PFSK-1 (cell line): ENCODE measurements at regions not wholly inside any gene's neighbourhood (a gene's known extent, or its start where the extent isn't known, plus 50 kb on each side); places are given as distances from the start of the nearest gene placed in this dataset.

Experiments used
- POLR2AphosphoS5 ChIP-seq: IDR thresholded peaks from 2 replicates; pipeline ENCODE4 v1.6.1; 2012; ENCODE audit warnings: low read depth, mild to moderate bottlenecking, control low read depth, low read length, moderate library complexity
- REST ChIP-seq, 2 experiments: IDR thresholded peaks; 2 replicates each; pipeline versions ENCODE4 v1.6.1 to v1.8.0; 2011 to 2012; ENCODE audit warnings: low read depth in 2 of 2, low read length in 2 of 2, control low read depth in 1 of 2, inconsistent platforms in 1 of 2, mild to moderate bottlenecking in 1 of 2, moderate library complexity in 1 of 2; ENCODE audit not compliant: insufficient read depth in 1 of 2
- SIN3A ChIP-seq: IDR thresholded peaks from 2 replicates; pipeline ENCODE4 v1.6.1; 2012; ENCODE audit warnings: mild to moderate bottlenecking, low read length, moderate library complexity, borderline replicate concordance; ENCODE audit not compliant: insufficient read depth
- TAF1 ChIP-seq: IDR thresholded peaks from 2 replicates; pipeline ENCODE4 v1.6.1; 2012; ENCODE audit warnings: low read length, control low read depth, borderline replicate concordance; ENCODE audit not compliant: insufficient read depth

- no peak for TF ChIP-seq POLR2AphosphoS5
- TF ChIP-seq TAF1: no peak
- TF ChIP-seq REST (IDR thresholded peaks at IDR 0.05; ENCODE audit: insufficient read depth in 1 of 2, low read depth in 2 of 2, low read length in 2 of 2): no peak
- no peak for TF ChIP-seq SIN3A
Measured at GRCh38 chr4:14871676-14872430, 130.4 kb upstream of the CPEB2 start.
